ENCODE measurements at regions not wholly inside any gene's neighbourhood (a gene's known extent, or its start where the extent isn't known, plus 50 kb on each side); places are given as distances from the start of the nearest gene placed in this dataset.

GRCh38 chr9:104992659-104993058 lies 64.7 kb upstream of the ABCA1 start:
- TF ChIP-seq, protein P1, sequence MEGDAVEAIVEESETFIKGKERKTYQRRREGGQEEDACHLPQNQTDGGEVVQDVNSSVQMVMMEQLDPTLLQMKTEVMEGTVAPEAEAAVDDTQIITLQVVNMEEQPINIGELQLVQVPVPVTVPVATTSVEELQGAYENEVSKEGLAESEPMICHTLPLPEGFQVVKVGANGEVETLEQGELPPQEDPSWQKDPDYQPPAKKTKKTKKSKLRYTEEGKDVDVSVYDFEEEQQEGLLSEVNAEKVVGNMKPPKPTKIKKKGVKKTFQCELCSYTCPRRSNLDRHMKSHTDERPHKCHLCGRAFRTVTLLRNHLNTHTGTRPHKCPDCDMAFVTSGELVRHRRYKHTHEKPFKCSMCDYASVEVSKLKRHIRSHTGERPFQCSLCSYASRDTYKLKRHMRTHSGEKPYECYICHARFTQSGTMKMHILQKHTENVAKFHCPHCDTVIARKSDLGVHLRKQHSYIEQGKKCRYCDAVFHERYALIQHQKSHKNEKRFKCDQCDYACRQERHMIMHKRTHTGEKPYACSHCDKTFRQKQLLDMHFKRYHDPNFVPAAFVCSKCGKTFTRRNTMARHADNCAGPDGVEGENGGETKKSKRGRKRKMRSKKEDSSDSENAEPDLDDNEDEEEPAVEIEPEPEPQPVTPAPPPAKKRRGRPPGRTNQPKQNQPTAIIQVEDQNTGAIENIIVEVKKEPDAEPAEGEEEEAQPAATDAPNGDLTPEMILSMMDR (IDR thresholded peaks at IDR 0.05) = no peak
- no peak for TF ChIP-seq EP300 (IDR thresholded peaks at IDR 0.05; ENCODE audit: low read depth)
